Activated T-cell treated with anti-CD3 and anti-CD28 coated beads for 4 hours (primary cell): ENCODE measurements at regions not wholly inside any gene's neighbourhood (a gene's known extent, or its start where the extent isn't known, plus 50 kb on each side); places are given as distances from the start of the nearest gene placed in this dataset.

Experiments used
- DNase-seq: peaks from one replicate; pipeline ENCODE4 v3.0.0-alpha.2; 2020

- DNase-seq, result no peak
These were observed 173.1 kb downstream of the NECTIN3 start for GRCh38 chr3:111244760-111245159.

- DNase-seq, result no peak
These were observed 175.5 kb downstream of the NECTIN3 start for GRCh38 chr3:111246967-111247760.

GRCh38 chr3:111248406-111248805 lies 176.8 kb downstream of the NECTIN3 start:
- no peak for DNase-seq

DNA sequence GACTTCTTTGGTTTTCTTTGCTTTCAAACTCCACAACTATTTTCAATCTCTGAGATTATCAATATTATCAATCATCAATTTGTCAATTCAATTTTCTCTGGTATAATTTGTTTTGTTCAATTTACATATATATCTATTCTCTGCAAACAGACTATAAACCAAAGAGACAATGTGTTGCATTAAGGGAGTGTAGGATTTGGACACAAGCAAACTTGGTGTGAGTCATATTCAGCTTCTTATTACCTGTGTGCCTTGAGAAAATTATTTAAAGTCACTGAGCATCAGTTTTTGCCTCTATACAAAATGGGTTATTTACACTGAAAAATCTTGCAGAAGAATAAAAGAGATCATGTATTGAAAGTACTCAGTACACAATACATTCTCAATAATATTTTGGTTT lies 177.8 kb downstream of the NECTIN3 start:
- no peak for DNase-seq

- no peak for DNase-seq
These were observed 181.2 kb downstream of the NECTIN3 start for GRCh38 chr3:111252779-111253178.

GRCh38 chr3:111253733-111254132 lies 182.1 kb downstream of the NECTIN3 start:
- DNase-seq, result no peak

- DNase-seq, result no peak
These were observed 189.3 kb downstream of the NECTIN3 start for GRCh38 chr3:111260878-111261277.

GRCh38 chr3:111269777-111270176 lies 198.2 kb downstream of the NECTIN3 start:
- no peak for DNase-seq

DNA sequence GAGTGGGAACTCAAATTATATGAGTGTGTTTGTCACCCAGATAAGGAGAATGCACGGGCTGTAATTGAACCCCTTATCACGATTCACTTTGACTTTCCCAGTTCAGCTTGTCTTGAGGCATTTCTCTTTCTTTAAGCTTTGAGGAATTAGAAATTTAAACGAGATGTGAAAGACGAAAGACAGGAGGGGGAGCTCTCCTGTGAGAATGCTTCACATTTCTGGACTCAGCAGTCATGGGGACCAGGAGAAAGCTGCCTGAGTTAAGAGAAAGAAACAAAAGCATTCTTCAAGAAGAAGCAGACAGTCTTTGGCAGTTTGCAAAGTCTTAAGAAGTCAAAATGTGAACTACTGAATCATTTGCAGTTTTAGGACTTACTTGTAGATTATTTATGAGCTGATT lies 205.6 kb downstream of the NECTIN3 start:
- no peak for DNase-seq

- no peak for DNase-seq
These were observed 207.3 kb downstream of the NECTIN3 start for GRCh38 chr3:111278959-111279358.

DNA sequence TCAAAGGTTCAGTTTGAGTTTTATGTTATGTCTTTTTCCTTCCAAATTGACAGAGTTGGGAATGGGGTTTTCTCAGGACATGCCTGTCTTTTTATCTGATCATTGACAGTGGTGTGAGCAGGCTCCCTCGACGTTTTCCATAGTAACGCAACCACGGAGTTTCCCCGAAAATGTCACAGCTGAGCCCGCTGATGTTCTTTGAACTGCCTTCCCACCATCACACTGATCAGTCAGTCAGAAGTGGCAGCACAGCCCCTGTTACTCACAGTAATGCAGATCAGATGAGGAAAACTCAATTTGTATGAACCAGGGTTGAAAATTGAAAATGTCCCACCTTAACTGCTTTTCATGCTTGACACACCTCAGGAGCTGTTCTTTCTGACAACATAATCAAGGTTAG lies 210.4 kb downstream of the NECTIN3 start:
- no peak for DNase-seq

- DNase-seq, result no peak
These were observed 211.5 kb downstream of the NECTIN3 start for GRCh38 chr3:111283165-111283564.

DNA sequence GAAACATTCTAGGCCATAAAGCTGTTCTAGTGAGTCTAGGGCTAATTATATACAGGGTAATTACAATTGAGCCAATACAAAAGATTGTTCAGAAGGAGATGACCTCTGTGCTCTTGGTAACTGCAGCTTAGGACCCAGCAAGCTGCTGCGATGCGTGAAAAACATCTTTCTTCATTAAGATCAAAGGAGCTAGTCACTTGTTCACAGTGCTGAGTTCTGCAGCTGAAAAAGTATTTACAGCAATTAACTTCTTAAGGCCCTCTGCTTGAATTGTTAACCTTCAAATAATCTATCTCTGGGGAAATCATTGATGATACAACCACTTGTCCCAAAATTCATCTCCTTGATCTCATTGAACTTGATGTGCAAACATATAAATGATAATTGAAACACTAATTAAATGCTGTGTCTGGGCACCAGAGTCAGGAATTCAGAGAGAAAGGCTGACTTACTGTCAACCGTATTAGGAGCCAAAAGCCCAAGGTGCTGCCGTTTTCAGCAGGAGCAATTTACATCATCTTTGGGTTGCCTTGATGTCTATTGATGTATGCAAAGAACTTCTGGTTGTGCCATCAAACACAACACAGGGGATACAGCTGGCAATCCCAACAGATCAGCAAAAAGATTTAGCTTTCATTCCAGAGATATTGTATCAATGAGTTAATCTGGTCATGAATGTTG lies 213.0 kb downstream of the NECTIN3 start:
- DNase-seq, result no peak

DNA sequence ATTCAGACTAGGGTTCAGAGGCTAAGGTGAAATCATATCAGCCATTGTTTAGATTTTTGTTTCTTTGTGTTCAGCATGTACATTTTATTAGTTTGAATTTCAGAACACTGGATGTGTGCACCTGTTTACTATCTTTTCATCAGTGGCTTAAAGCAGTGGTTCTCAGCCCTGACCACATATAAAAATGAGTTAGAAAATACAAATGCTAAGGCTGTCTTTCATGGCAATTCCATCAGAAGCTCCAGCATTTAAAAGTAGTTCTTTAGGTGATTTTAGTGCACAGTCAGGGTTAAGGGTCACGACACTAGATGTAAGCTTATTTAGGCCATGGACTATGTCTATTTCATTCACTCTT lies 213.5 kb downstream of the NECTIN3 start:
- no peak for DNase-seq

- DNase-seq, result no peak
These were observed 214.1 kb downstream of the NECTIN3 start for GRCh38 chr3:111285694-111286093.

GRCh38 chr3:111286746-111287145 lies 215.1 kb downstream of the NECTIN3 start:
- DNase-seq, result no peak

GRCh38 chr3:111292117-111292516 lies 220.5 kb downstream of the NECTIN3 start:
- no peak for DNase-seq

- DNase-seq, result no peak
These were observed 227.6 kb downstream of the NECTIN3 start for GRCh38 chr3:111299192-111299615.

- DNase-seq, result no peak
These were observed 229.7 kb downstream of the NECTIN3 start for GRCh38 chr3:111301238-111301798.

- no peak for DNase-seq
These were observed 230.4 kb downstream of the NECTIN3 start for GRCh38 chr3:111302063-111302462.

GRCh38 chr3:111303760-111304159 lies 232.1 kb downstream of the NECTIN3 start:
- DNase-seq, result no peak

DNA sequence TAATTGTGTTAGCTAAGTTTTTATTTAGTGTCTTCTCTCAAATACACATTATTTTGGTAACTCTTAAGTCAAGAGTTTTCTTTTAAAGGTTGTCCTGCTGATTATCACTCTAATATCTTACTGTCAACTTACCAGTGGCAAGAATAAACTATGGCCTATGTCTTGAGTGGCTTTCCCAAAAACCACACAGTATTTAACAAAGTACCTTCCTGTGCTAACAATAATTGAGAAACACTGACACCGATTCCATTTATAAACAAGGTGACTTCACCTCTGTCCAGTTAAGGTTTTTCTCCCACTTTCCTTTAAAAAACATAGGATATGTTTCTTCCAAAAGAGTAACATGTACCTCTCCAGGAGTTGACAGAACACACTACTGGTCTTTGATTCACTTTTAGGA lies 234.3 kb upstream of the CD96 start:
- no peak for DNase-seq

GRCh38 chr3:111311126-111311525 lies 230.9 kb upstream of the CD96 start:
- DNase-seq, result no peak

GRCh38 chr3:111311709-111312235 lies 230.2 kb upstream of the CD96 start:
- no peak for DNase-seq
